ENCODE measurements at regions not wholly inside any gene's neighbourhood (a gene's known extent, or its start where the extent isn't known, plus 50 kb on each side); places are given as distances from the start of the nearest gene placed in this dataset.
"Not testable (repeated sequence)": the region's sequence is repeated elsewhere in the genome, so short reads cannot be mapped to it uniquely, and the experiment has no call there.

DNA sequence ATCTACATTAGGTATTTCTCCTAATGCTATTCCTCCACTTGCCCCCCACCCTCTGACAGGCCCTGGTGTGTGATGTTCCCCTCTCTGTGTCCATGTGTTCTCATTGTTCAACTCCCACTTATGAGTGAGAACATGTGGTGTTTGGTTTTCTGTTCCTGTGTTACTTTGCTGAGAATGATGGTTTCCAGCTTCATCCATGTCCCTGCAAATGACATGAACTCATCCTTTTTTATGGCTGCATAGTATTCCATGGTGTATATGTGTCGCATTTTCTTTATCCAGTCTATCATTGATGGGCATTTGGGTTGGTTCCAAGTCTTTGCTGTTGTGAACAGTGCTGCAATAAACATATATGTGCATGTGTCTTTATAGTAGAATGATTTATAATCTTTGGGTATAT is 50.6 kb upstream of the GRHL3 start:
- DNase-seq (ENCODE audit: low read depth); H3K4me3 ChIP-seq (ENCODE audit: low read length): not testable (repeated sequence)

DNA sequence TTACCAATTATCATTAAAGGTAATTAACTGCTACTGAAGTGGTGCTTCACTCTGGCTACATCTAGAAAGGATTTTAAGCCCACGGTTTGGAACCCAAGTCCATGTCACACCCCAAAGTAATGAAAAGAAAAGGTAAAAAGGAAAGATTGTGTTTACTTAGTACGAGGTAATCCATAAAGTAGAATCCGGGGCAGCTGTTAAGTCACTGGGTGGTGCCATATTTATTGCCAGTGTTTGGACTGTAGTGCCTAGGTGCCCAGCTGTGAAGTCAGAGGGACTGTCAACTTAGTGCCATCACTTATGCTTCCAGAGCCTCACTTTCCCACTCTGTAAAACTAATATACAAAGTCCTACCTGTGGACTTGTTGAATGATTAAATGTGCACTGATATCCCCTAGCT is 52.2 kb upstream of the GRHL3 start:
- TF ChIP-seq, protein P1, sequence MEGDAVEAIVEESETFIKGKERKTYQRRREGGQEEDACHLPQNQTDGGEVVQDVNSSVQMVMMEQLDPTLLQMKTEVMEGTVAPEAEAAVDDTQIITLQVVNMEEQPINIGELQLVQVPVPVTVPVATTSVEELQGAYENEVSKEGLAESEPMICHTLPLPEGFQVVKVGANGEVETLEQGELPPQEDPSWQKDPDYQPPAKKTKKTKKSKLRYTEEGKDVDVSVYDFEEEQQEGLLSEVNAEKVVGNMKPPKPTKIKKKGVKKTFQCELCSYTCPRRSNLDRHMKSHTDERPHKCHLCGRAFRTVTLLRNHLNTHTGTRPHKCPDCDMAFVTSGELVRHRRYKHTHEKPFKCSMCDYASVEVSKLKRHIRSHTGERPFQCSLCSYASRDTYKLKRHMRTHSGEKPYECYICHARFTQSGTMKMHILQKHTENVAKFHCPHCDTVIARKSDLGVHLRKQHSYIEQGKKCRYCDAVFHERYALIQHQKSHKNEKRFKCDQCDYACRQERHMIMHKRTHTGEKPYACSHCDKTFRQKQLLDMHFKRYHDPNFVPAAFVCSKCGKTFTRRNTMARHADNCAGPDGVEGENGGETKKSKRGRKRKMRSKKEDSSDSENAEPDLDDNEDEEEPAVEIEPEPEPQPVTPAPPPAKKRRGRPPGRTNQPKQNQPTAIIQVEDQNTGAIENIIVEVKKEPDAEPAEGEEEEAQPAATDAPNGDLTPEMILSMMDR (conservative IDR thresholded peaks at IDR 0.05; ENCODE audit: low read depth, low read length), result no peak
- H3K4me3 ChIP-seq (ENCODE audit: low read length), result no peak overlapping the region
- DNase-seq (ENCODE audit: low read depth), result no peak

DNA sequence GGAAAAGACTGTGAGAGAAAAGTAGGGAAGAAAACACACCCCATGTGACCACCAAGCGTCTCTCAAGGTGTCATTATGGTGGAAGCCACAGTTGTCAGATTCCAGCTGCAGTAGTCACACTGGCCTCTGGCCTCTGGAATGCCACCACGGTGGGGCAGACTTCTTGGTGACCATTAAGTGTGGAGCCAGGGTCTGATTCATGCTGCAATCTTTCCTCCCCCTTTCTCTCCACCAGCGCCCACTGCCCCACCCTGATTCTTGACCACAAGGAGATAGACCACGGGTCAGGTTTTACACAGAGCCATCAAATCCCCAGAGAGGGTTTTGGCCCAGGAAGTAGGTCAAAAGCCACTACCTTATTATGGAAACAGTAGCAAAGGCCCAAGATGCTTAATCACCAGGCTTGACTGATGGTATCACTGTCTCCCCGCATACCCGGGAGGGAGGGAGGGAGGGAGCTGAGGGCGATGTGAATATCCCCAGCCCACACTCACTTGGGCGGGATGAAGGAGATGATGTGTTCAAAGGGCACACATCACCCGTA is 52.7 kb upstream of the GRHL3 start:
- no peak overlapping the region for H3K4me3 ChIP-seq (ENCODE audit: low read length)
- DNase-seq (ENCODE audit: low read depth), result peak; percentile 82
- TF ChIP-seq, protein P1 (conservative IDR thresholded peaks at IDR 0.05; ENCODE audit: low read depth, low read length), result no peak

DNA sequence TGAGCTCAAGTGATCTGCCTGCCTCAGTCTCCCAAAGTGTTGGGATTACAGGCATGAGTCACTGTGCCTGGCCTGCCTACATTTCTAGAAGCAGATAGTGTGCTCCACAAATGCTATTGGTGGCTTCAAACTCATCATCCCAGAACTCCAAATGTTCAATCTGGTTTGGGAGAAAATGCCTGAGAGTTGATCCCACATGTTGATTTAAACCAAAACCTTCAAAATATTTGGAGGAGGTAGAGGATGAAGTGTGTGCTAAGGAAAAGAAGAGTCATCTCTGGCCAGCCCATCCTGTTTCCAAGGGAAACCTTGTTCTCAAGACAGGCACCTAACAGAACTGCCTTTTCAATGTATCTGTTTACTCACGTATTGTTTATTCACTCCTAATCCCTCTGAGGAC is 55.4 kb upstream of the GRHL3 start:
- no peak for DNase-seq (ENCODE audit: low read depth)
- H3K4me3 ChIP-seq (ENCODE audit: low read length), result no peak overlapping the region
- TF ChIP-seq, protein P1 (conservative IDR thresholded peaks at IDR 0.05; ENCODE audit: low read depth, low read length), result no peak

DNA sequence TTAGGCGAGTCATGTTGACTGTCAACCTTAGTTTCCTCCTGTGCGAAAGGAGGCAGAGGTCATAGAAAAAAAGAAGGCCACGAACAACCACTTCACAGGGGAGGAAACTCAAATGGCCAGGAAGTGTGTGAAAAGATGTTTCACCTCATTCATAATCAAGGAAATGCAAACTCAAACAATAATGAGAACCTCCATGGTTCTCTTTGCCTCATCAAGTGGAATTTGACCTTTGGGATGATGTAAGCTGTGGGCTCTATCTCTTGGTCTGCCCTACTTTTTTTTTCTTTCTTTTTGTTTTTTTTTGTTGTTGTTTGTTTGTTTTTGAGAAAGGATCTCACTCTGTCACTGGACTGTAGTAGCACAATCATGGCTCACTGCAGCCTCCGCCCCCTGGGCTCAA is 55.9 kb upstream of the GRHL3 start:
- H3K4me3 ChIP-seq (ENCODE audit: low read length), result no peak overlapping the region
- TF ChIP-seq, protein P1 (conservative IDR thresholded peaks at IDR 0.05; ENCODE audit: low read depth, low read length), result no peak
- no peak for DNase-seq (ENCODE audit: low read depth)

DNA sequence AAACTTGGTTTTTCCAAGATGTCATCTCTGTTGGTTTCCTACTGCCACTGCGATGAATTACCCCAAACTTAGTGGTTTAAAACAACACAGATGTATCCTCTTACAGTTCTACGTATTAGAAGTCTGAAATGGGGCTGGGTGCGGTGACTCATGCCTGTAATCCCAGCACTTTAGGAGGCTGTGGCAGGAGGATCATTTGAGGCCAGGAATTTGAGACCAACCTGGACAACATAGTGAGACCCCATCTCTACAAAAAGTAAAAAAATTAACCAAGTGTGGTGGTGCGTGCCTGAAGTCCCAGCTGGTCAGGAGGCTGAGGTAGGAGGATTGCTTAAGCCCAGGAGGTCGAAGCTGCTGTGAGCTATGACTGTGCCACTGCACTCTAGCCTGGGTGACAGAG is 57.2 kb upstream of the GRHL3 start:
- no peak overlapping the region for H3K4me3 ChIP-seq (ENCODE audit: low read length)
- TF ChIP-seq, protein P1 (conservative IDR thresholded peaks at IDR 0.05; ENCODE audit: low read depth, low read length), result no peak
- no peak for DNase-seq (ENCODE audit: low read depth)

DNA sequence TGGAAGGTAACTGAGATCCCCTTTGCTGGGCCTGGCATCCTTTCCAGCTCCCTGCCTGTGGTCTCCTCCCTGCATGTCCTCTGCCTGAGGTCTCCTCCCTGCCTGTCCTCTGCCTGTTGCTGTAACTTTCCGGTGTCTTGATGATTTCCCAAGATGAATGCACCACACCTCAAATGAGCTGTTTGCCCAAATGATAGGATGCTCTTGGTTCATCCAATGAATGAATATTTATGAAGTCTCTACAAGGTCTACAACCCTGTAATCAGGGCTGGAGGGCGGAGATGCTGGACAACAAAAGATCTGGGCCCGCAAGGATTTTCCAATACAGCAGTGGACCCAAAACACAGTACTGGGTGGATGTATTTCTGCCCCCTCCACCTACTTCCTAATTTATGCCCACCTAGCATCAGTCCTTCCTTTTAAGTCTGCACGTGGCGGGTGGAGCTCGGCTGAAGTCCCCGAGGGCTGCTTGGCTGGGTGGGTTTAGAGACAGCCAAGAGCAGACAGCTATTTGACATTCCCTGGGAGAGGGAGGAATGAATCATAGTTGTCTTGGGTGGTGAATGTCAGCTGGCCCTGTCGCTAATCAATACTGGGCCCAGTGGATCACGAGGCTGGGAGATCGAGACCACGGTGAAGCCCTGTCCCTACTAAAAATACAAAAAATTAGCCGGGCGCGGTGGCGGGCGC is 60.3 kb upstream of the GRHL3 start:
- TF ChIP-seq, protein P1 (conservative IDR thresholded peaks at IDR 0.05; ENCODE audit: low read depth, low read length), result no peak

More for the DNA sequence above, 60.3 kb upstream of the GRHL3 start:
- no peak for DNase-seq (ENCODE audit: low read depth)
- no peak overlapping the region for H3K4me3 ChIP-seq (ENCODE audit: low read length)
